Stimulated activated naive CD8-positive, alpha-beta T cell treated with anti-CD3 and anti-CD28 coated beads, Interleukin-15, amount 100 ng/mL, for 72 hours (primary cell): ENCODE measurements at regions not wholly inside any gene's neighbourhood (a gene's known extent, or its start where the extent isn't known, plus 50 kb on each side); places are given as distances from the start of the nearest gene placed in this dataset.
"Not testable (repeated sequence)": the region's sequence is repeated elsewhere in the genome, so short reads cannot be mapped to it uniquely, and the experiment has no call there.

Experiments used
- ATAC-seq: fragments of 150-1000 bp; cut with Tn5 transposase; 2 replicates; pipeline ENCODE4 v1.10.0; 2021; ENCODE audit warnings: mild to moderate bottlenecking, moderate library complexity
- DNase-seq, 2 donors: peaks; one replicate each; pipeline ENCODE4 v3.0.0; 2021 to 2022
- H3K27ac Mint-ChIP-seq, 2 donors: one replicate each; pipeline ENCODE4 v1.8.0; 2022; ENCODE audit warnings: mild to moderate bottlenecking in 2 of 2, mixed read lengths in 2 of 2, moderate library complexity in 2 of 2
- H3K27me3 Mint-ChIP-seq: one replicate; pipeline ENCODE4 v1.8.0; 2022; ENCODE audit warnings: mixed read lengths
- H3K4me1 Mint-ChIP-seq: one replicate; pipeline ENCODE4 v1.8.0; 2022; ENCODE audit warnings: mild to moderate bottlenecking, mixed read lengths
- H3K4me3 Mint-ChIP-seq, 2 donors: one replicate each; pipeline ENCODE4 v1.8.0; 2022; ENCODE audit warnings: mild to moderate bottlenecking in 2 of 2, mixed read lengths in 2 of 2, moderate library complexity in 1 of 2
- H3K9me3 Mint-ChIP-seq, 2 donors: one replicate each; pipeline ENCODE4 v1.8.0; 2022; ENCODE audit warnings: mixed read lengths in 2 of 2

- ATAC-seq (no peak), DNase-seq (no peak)
- peaks cover 10% of the 10 kb centered on the region for H3K27me3 Mint-ChIP-seq
- H3K9me3 Mint-ChIP-seq = no peaks in the 10 kb centered on the region
- no peak overlapping the region for H3K4me3 Mint-ChIP-seq
- H3K4me1 Mint-ChIP-seq = no peaks in the 10 kb centered on the region
- no peak overlapping the region for H3K27ac Mint-ChIP-seq
Observed at GRCh38 chr10:90997670-90998069, 76.8 kb upstream of the ANKRD1 start.

GRCh38 chr10:90998733-90999511 is 78.0 kb upstream of the ANKRD1 start:
- ATAC-seq = no peak
- DNase-seq = no peak
- Mint-ChIP-seq H3K9me3 (no peaks in the 10 kb centered on the region), H3K27ac (no peak overlapping the region), H3K4me3 (no peak overlapping the region), H3K27me3 (peaks cover 18% of the 10 kb centered on the region), H3K4me1 (peaks cover 6% of the 10 kb centered on the region)

GRCh38 chr10:90999512-91000172 is 78.8 kb upstream of the ANKRD1 start:
- ATAC-seq = no peak
- no peak overlapping the region for H3K4me3 Mint-ChIP-seq
- H3K4me1 Mint-ChIP-seq = peaks cover 7% of the 10 kb centered on the region
- peaks cover 10% of the 10 kb centered on the region for H3K27me3 Mint-ChIP-seq
- H3K9me3 Mint-ChIP-seq = no peaks in the 10 kb centered on the region
- H3K27ac Mint-ChIP-seq = no peak overlapping the region
- DNase-seq = no peak

GRCh38 chr10:91000470-91000869 is 79.6 kb upstream of the ANKRD1 start:
- H3K4me3 Mint-ChIP-seq = no peak overlapping the region
- H3K9me3 Mint-ChIP-seq = no peaks in the 10 kb centered on the region
- H3K27ac Mint-ChIP-seq = no peak overlapping the region
- peaks cover 9% of the 10 kb centered on the region for H3K27me3 Mint-ChIP-seq
- H3K4me1 Mint-ChIP-seq = peaks cover 16% of the 10 kb centered on the region
- no peak for DNase-seq
- ATAC-seq = no peak

GRCh38 chr10:91000985-91001384 is 80.1 kb upstream of the ANKRD1 start:
- H3K27me3 Mint-ChIP-seq = peaks cover 9% of the 10 kb centered on the region
- H3K4me3 Mint-ChIP-seq = no peak overlapping the region
- DNase-seq (no peak), ATAC-seq (no peak)
- no peak overlapping the region for H3K27ac Mint-ChIP-seq
- peaks cover 21% of the 10 kb centered on the region for H3K4me1 Mint-ChIP-seq
- H3K9me3 Mint-ChIP-seq = no peaks in the 10 kb centered on the region

GRCh38 chr10:91002656-91003055 is 81.8 kb upstream of the ANKRD1 start:
- no peak overlapping the region for H3K4me3 Mint-ChIP-seq
- DNase-seq (no peak), ATAC-seq (no peak)

GRCh38 chr10:91003379-91003778 is 82.5 kb upstream of the ANKRD1 start:
- peaks cover 45% of the 10 kb centered on the region for H3K4me1 Mint-ChIP-seq
- H3K9me3 Mint-ChIP-seq, DNase-seq, ATAC-seq, H3K27me3 Mint-ChIP-seq, H3K27ac Mint-ChIP-seq, H3K4me3 Mint-ChIP-seq: not testable (repeated sequence)

More at GRCh38 chr10:91002656-91003055, 81.8 kb upstream of the ANKRD1 start:
- Mint-ChIP-seq H3K27ac (no peak overlapping the region), H3K27me3 (peaks cover 9% of the 10 kb centered on the region), H3K4me1 (peaks cover 38% of the 10 kb centered on the region), H3K9me3 (no peaks in the 10 kb centered on the region)

GRCh38 chr10:91005276-91005675 is 84.4 kb upstream of the ANKRD1 start:
- peaks cover 27% of the 10 kb centered on the region for H3K27me3 Mint-ChIP-seq
- peaks cover 53% of the 10 kb centered on the region for H3K4me1 Mint-ChIP-seq
- peak overlapping the region in 1 of 2 donors; percentile 35 for H3K4me3 Mint-ChIP-seq
- DNase-seq, H3K9me3 Mint-ChIP-seq, ATAC-seq: not testable (repeated sequence)
- peak overlapping the region in 1 of 2 donors; percentile 66 for H3K27ac Mint-ChIP-seq

- peak overlapping the region in 1 of 2 donors; percentile 13 for H3K4me3 Mint-ChIP-seq
- no peaks in the 10 kb centered on the region for H3K9me3 Mint-ChIP-seq
- peak overlapping the region in 1 of 2 donors; percentile 16 for H3K27ac Mint-ChIP-seq
- ATAC-seq (peak; percentile 72), DNase-seq (peak; percentile 68)
- peaks cover 27% of the 10 kb centered on the region for H3K27me3 Mint-ChIP-seq
- peaks cover 53% of the 10 kb centered on the region for H3K4me1 Mint-ChIP-seq
Observed at GRCh38 chr10:91006001-91006751, 85.3 kb upstream of the ANKRD1 start.

- Mint-ChIP-seq H3K27ac (peak overlapping the region in 1 of 2 donors; percentile 22), H3K9me3 (no peaks in the 10 kb centered on the region), H3K4me3 (peak overlapping the region; percentile 54 to 61), H3K27me3 (peaks cover 34% of the 10 kb centered on the region), H3K4me1 (peaks cover 53% of the 10 kb centered on the region)
- ATAC-seq (peak; percentile 92), DNase-seq (peak in 1 of 2 donors; percentile 20)
Observed at GRCh38 chr10:91006752-91007346, 86.0 kb upstream of the ANKRD1 start.

GRCh38 chr10:91007655-91008054 is 86.8 kb upstream of the ANKRD1 start:
- peak; percentile 44 for ATAC-seq
- Mint-ChIP-seq H3K9me3 (no peaks in the 10 kb centered on the region), H3K4me3 (peak overlapping the region in 1 of 2 donors; percentile 5), H3K27ac (no peak overlapping the region), H3K4me1 (peaks cover 60% of the 10 kb centered on the region), H3K27me3 (peaks cover 39% of the 10 kb centered on the region)
- DNase-seq = no peak

- DNase-seq (no peak), ATAC-seq (no peak)
- no peak overlapping the region for H3K27ac Mint-ChIP-seq
- H3K27me3 Mint-ChIP-seq = peaks cover 42% of the 10 kb centered on the region
- peaks cover 55% of the 10 kb centered on the region for H3K4me1 Mint-ChIP-seq
- no peaks in the 10 kb centered on the region for H3K9me3 Mint-ChIP-seq
- no peak overlapping the region for H3K4me3 Mint-ChIP-seq
Observed at GRCh38 chr10:91009121-91009520, 88.2 kb upstream of the ANKRD1 start.

- no peak overlapping the region for H3K4me3 Mint-ChIP-seq
- ATAC-seq (no peak), DNase-seq (no peak)
- peaks cover 40% of the 10 kb centered on the region for H3K4me1 Mint-ChIP-seq
- no peak overlapping the region for H3K27ac Mint-ChIP-seq
- peaks cover 43% of the 10 kb centered on the region for H3K27me3 Mint-ChIP-seq
- no peaks in the 10 kb centered on the region for H3K9me3 Mint-ChIP-seq
Observed at GRCh38 chr10:91010952-91011351, 90.1 kb upstream of the ANKRD1 start.

GRCh38 chr10:91012502-91012901 is 91.6 kb upstream of the ANKRD1 start:
- Mint-ChIP-seq H3K4me1 (peaks cover 24% of the 10 kb centered on the region), H3K27me3 (peaks cover 43% of the 10 kb centered on the region), H3K4me3 (no peak overlapping the region), H3K27ac (no peak overlapping the region), H3K9me3 (no peaks in the 10 kb centered on the region)
- ATAC-seq (no peak), DNase-seq (no peak)

- H3K9me3 Mint-ChIP-seq = no peaks in the 10 kb centered on the region
- peaks cover 36% of the 10 kb centered on the region for H3K27me3 Mint-ChIP-seq
- H3K4me1 Mint-ChIP-seq = peaks cover 10% of the 10 kb centered on the region
- DNase-seq (no peak), ATAC-seq (no peak)
- no peak overlapping the region for H3K4me3 Mint-ChIP-seq
- H3K27ac Mint-ChIP-seq = no peak overlapping the region
Observed at GRCh38 chr10:91013985-91014384, 93.1 kb upstream of the ANKRD1 start.
